K562 (cell line): ENCODE measurements at regions not wholly inside any gene's neighbourhood (a gene's known extent, or its start where the extent isn't known, plus 50 kb on each side); places are given as distances from the start of the nearest gene placed in this dataset.

Experiments used
- ATAC-seq: fragments of 200-7000 bp; cut with Tn5 transposase; 3 replicates; pipeline ENCODE4 v1.9.1; 2020; ENCODE audit warnings: moderate library complexity
- BruUV-seq: library from RNA; stranded (reverse); fragments of 400-500 nt; replicated peaks from 2 replicates; lab custom pipeline; 2021; lab: Mats Ljungman, UMichigan
- CTCF ChIA-PET: fragments of 300-600 bp; formaldehyde crosslinking; extraction: SDS; loops from one replicate; lab custom pipeline; 2021; ENCODE audit warnings: low intra/inter-chr PET ratio; lab: Yijun Ruan, JAX
- POLR2A ChIA-PET: fragments of 300-600, 350-650 bp; sonication (Branson Sonifier 250); formaldehyde crosslinking; extraction: SDS; loops from one replicate; lab custom pipeline; 2021; ENCODE audit warnings: antibody characterized with exemption, inconsistent platforms; lab: Yijun Ruan, JAX
- DNase-seq, 4 experiments: peaks; one replicate each; pipeline versions ENCODE4 v3.0.0 to v3.0.0-alpha.2; 2011 to 2018; ENCODE audit warnings: low spot score in 3 of 4, mixed read lengths in 3 of 4; ENCODE audit errors: extremely low read depth in 1 of 4
- FAIRE-seq: peaks from 2 replicates; lab custom pipeline; 2011; peaks lifted over from hg19 to GRCh38; lab: Jason Lieb, UNC
- H2AFZ ChIP-seq: 2 replicates; pipeline ENCODE4 v1.6.0; 2011; ENCODE audit warnings: low read depth, low read length, control low read depth, inconsistent platforms
- H3K27ac ChIP-seq: fragments of 200-600 bp; 3 replicates; pipeline ENCODE4 v1.8.0; 2011; ENCODE audit warnings: low read depth, mild to moderate bottlenecking, control low read depth, inconsistent platforms, low read length, moderate library complexity, mixed read lengths; ENCODE audit errors: extremely low read depth
- H3K27me3 ChIP-seq, 2 experiments: fragments of 300-600 bp in 1 of 2; 2 replicates in 1 of 2; 3 replicates in 1 of 2; pipeline versions ENCODE4 v1.6.0 to v1.8.0; 2011; ENCODE audit warnings: inconsistent platforms in 2 of 2, low read length in 2 of 2, mild to moderate bottlenecking in 1 of 2, mixed read lengths in 1 of 2, moderate library complexity in 1 of 2; ENCODE audit not compliant: control insufficient read depth in 2 of 2, insufficient read depth in 2 of 2
- H3K36me3 ChIP-seq: fragments of 300-600 bp; 3 replicates; pipeline ENCODE4 v1.8.0; 2011; ENCODE audit warnings: mild to moderate bottlenecking, low read length, inconsistent platforms; ENCODE audit not compliant: control insufficient read depth, insufficient read depth
- H3K4me1 ChIP-seq, 2 experiments: fragments of 200-600 bp in 1 of 2; replicated peaks in 1 of 2; 2 replicates in 1 of 2; 3 replicates in 1 of 2; pipeline versions ENCODE4 v1.5.1 to v1.8.0; 2011; ENCODE audit warnings: inconsistent platforms in 2 of 2, low read length in 2 of 2, mild to moderate bottlenecking in 1 of 2, mixed read lengths in 1 of 2, moderate library complexity in 1 of 2; ENCODE audit not compliant: control insufficient read depth in 2 of 2, insufficient read depth in 2 of 2
- H3K4me2 ChIP-seq: 2 replicates; pipeline ENCODE4 v1.6.1; 2011; ENCODE audit warnings: low read length, control low read depth, inconsistent platforms, mixed read lengths; ENCODE audit not compliant: insufficient read depth
- H3K4me3 ChIP-seq: fragments of 200-600 bp; sonication (generic), shearing (Covaris generic); 2 replicates; pipeline ENCODE4 v1.5.1; 2016; ENCODE audit warnings: control low read depth, inconsistent platforms
- H3K79me2 ChIP-seq: fragments of 200-600 bp; 3 replicates; pipeline ENCODE4 v1.8.0; 2011; ENCODE audit warnings: low read length, inconsistent platforms; ENCODE audit not compliant: control insufficient read depth, insufficient read depth
- H3K9ac ChIP-seq, 2 experiments: 2 replicates each; pipeline versions ENCODE4 v1.6.0 to v1.6.1; 2011; ENCODE audit warnings: low read depth in 2 of 2, low read length in 2 of 2, control low read depth in 1 of 2, inconsistent platforms in 1 of 2, mild to moderate bottlenecking in 1 of 2, mixed read lengths in 1 of 2; ENCODE audit not compliant: insufficient read depth in 1 of 2
- H3K9me1 ChIP-seq: one replicate; pipeline ENCODE4 v1.6.0; 2011; ENCODE audit warnings: inconsistent platforms, mild to moderate bottlenecking, low read length, moderate library complexity; ENCODE audit not compliant: control insufficient read depth, insufficient read depth
- H3K9me3 ChIP-seq: replicated peaks from 2 replicates; pipeline ENCODE4 v1.5.1; 2011; ENCODE audit warnings: low read depth, low read length, inconsistent platforms; ENCODE audit not compliant: control insufficient read depth, insufficient read depth
- H4K20me1 ChIP-seq: replicated peaks from 2 replicates; pipeline ENCODE4 v1.6.1; 2011; ENCODE audit warnings: low read length, inconsistent platforms, mixed read lengths; ENCODE audit not compliant: control insufficient read depth, insufficient read depth
- AFF4 ChIP-seq: sonication (generic); formaldehyde crosslinking; IDR thresholded peaks from 2 replicates; pipeline ENCODE4 v1.8.0; 2023; ENCODE audit warnings: mild to moderate bottlenecking, missing genetic modification reagents
- CHD2 ChIP-seq: IDR thresholded peaks from 2 replicates; pipeline ENCODE4 v1.6.1; 2011; ENCODE audit warnings: low read depth, low read length
- FOS ChIP-seq: IDR thresholded peaks from 3 replicates; pipeline ENCODE4 v1.6.1; 2011; ENCODE audit not compliant: insufficient read length; ENCODE audit errors: extremely low read depth
- HINFP ChIP-seq: fragments of 450-650 bp; conservative IDR thresholded peaks from 2 replicates; pipeline ENCODE4 v1.6.1; 2016; ENCODE audit warnings: missing genetic modification characterization, low read depth, mild to moderate bottlenecking, control low read depth, missing compliant biosample characterization
- HNRNPK ChIP-seq: fragments of 200-400 bp; formaldehyde crosslinking; IDR thresholded peaks from one replicate; pipeline ENCODE4 v1.6.1; 2018; ENCODE audit warnings: mild to moderate bottlenecking, low read depth, low read length; ENCODE audit not compliant: poor library complexity, severe bottlenecking
- KLF10 ChIP-seq: fragments of 250-450 bp; sonication (Bioruptor Pico); IDR thresholded peaks from 2 replicates; pipeline ENCODE4 v1.6.1; 2021; ENCODE audit warnings: matching md5 sums
- KLF16 ChIP-seq: IDR thresholded peaks from 2 replicates; pipeline ENCODE4 v1.6.1; 2016; ENCODE audit warnings: antibody characterized with exemption
- L3MBTL2 ChIP-seq: fragments of 450-650 bp; IDR thresholded peaks from 2 replicates; pipeline ENCODE4 v1.6.1; 2016; ENCODE audit warnings: mild to moderate bottlenecking, moderate library complexity
- MYC ChIP-seq, 2 experiments: fragments of 250-450 bp in 1 of 2; sonication (Bioruptor Pico) in 1 of 2; IDR thresholded peaks; 2 replicates each; pipeline versions ENCODE4 v1.5.1 to v1.6.1; 2012 to 2021; ENCODE audit warnings: low read depth in 2 of 2, borderline replicate concordance in 1 of 2, improper control_type of control experiment in 1 of 2, low read length in 1 of 2, mild to moderate bottlenecking in 1 of 2, moderate library complexity in 1 of 2
- NBN ChIP-seq: fragments of 450-650 bp; IDR thresholded peaks from 2 replicates; pipeline ENCODE4 v1.6.1; 2016; ENCODE audit warnings: low read depth, mild to moderate bottlenecking
- PCBP1 ChIP-seq: fragments of 200-400 bp; formaldehyde crosslinking; IDR thresholded peaks from 2 replicates; pipeline ENCODE4 v1.6.1; 2018; ENCODE audit warnings: mild to moderate bottlenecking, low read depth, low read length; ENCODE audit not compliant: poor library complexity, severe bottlenecking
- PRDM10 ChIP-seq: fragments of 450-650 bp; IDR thresholded peaks from 2 replicates; pipeline ENCODE4 v1.6.1; 2018; ENCODE audit not compliant: partially characterized antibody
- RBM17 ChIP-seq: fragments of 200-400 bp; formaldehyde crosslinking; IDR thresholded peaks from 2 replicates; pipeline ENCODE4 v1.6.1; 2017; ENCODE audit warnings: low read depth, mild to moderate bottlenecking, low read length, borderline replicate concordance
- SIRT6 ChIP-seq: IDR thresholded peaks from one replicate; pipeline ENCODE4 v1.6.1; 2012; ENCODE audit warnings: low read depth, mild to moderate bottlenecking, control low read depth, inconsistent platforms, low read length, moderate library complexity
- WGBS: fragments of 100-300 bp; shearing (Covaris generic); methylation state at CpG from one replicate; pipeline ENCODE4 v1.1.6; 2016; ENCODE audit warnings: low coverage, mixed read lengths; ENCODE audit not compliant: insufficient coverage; ENCODE audit errors: missing lambda C conversion rate; 5-methylcytosine and 5-hydroxymethylcytosine counted together
- in situ Hi-C: fragments of 300-500 bp; cut with MboI; formaldehyde crosslinking; loops from 4 replicates; pipeline ENCODE4 v1.15.0; 2018; ENCODE audit warnings: inconsistent platforms, mixed read lengths
- intact Hi-C: fragments of 100-400 bp; cut with micrococcal nuclease; formaldehyde crosslinking; loops from 2 replicates; pipeline ENCODE4 v1.14.2; 2022

GRCh38 chr10:33386926-33387325, 52.5 kb upstream of the NRP1 start:
- H3K9ac ChIP-seq, result no peak overlapping the region
- H3K36me3 ChIP-seq, result no peaks in the 10 kb centered on the region
- H3K4me3 ChIP-seq, result no peak overlapping the region
- CTCF ChIA-PET, result no interaction called here
- H3K4me1 ChIP-seq, result no peaks in the 10 kb centered on the region
- FAIRE-seq (no peak), DNase-seq (no peak), ATAC-seq (no peak)
- POLR2A ChIA-PET, result interaction anchor here (0.6 kb wide), 1 partner anchor 1247 kb away, joined by 3 read pairs; no protein-coding TSS in a partner anchor
- H3K27me3 ChIP-seq, result peaks cover 0 to 8% of the 10 kb centered on the region in 2 experiments; a peak in 2 of 5 replicates
- WGBS, result 0% methylated on average over 2 of the region's 2 CpGs
- H3K79me2 ChIP-seq, result no peaks in the 10 kb centered on the region
- no peaks in the 10 kb centered on the region for H4K20me1 ChIP-seq
- intact Hi-C loops (no loop called here), in situ Hi-C loops (no loop called here)
- BruUV-seq, result no TSS peak
- no peak overlapping the region for H2AFZ ChIP-seq
- H3K4me2 ChIP-seq, result no peak overlapping the region
- H3K27ac ChIP-seq, result no peak overlapping the region
- no peaks in the 10 kb centered on the region for H3K9me3 ChIP-seq
- no peaks in the 10 kb centered on the region for H3K9me1 ChIP-seq
- TF ChIP-seq MYC (IDR thresholded peaks at IDR 0.05; ENCODE audit: low read depth, low read length), result no peak
- TF ChIP-seq MYC (CRISPR knock-in tag; IDR thresholded peaks at IDR 0.05; ENCODE audit: borderline replicate concordance, low read depth), result no peak
- TF ChIP-seq RBM17, result no peak
- no peak for TF ChIP-seq CHD2
- TF ChIP-seq FOS, result no peak
- TF ChIP-seq NBN, result no peak
- no peak for TF ChIP-seq HNRNPK
- TF ChIP-seq KLF16, result no peak
- TF ChIP-seq AFF4 (CRISPR knock-in tag), result no peak
- no peak for TF ChIP-seq KLF10 (CRISPR knock-in tag)
- no peak for TF ChIP-seq SIRT6
- no peak for TF ChIP-seq HINFP (tag)
- no peak for TF ChIP-seq PCBP1
- no peak for TF ChIP-seq L3MBTL2
- TF ChIP-seq PRDM10, result no peak
